Thyroid gland (tissue), 4 donors: ENCODE measurements at regions not wholly inside any gene's neighbourhood (a gene's known extent, or its start where the extent isn't known, plus 50 kb on each side); places are given as distances from the start of the nearest gene placed in this dataset.

ENCODE experiments used
- DNase-seq, 2 donors: peaks; one replicate each; pipeline ENCODE4 v3.0.0-alpha.2; 2019
- H3K27ac ChIP-seq, 3 donors: fragments of 200-600 bp; sonication (generic); 1 replicate in 2 of 3; 2 replicates in 1 of 3; pipeline ENCODE4 v1.5.1; 2016 to 2019; ENCODE audit warnings: mild to moderate bottlenecking in 1 of 3, moderate library complexity in 1 of 3
- H3K27me3 ChIP-seq: fragments of 200-600 bp; sonication (generic); one replicate; pipeline ENCODE4 v1.5.1; 2019
- H3K36me3 ChIP-seq, 2 donors: fragments of 200-600 bp; sonication (generic); one replicate each; pipeline ENCODE4 v1.5.1; 2016 to 2019
- H3K4me1 ChIP-seq, 2 donors: fragments of 200-600 bp; sonication (generic); one replicate each; pipeline ENCODE4 v1.5.1; 2017 to 2019
- H3K4me3 ChIP-seq, 3 donors: fragments of 200-600 bp; sonication (generic); replicated peaks in 1 of 3; 1 replicate in 2 of 3; 2 replicates in 1 of 3; pipeline ENCODE4 v1.5.1; 2016; ENCODE audit warnings: mild to moderate bottlenecking in 1 of 3
- H3K9me3 ChIP-seq: fragments of 200-600 bp; sonication (generic); one replicate; pipeline ENCODE4 v1.5.1; 2017
- CTCF ChIP-seq, 6 experiments: fragments of 200-600 bp in 3 of 6; fragments of 450-650 bp in 3 of 6; sonication (generic) in 3 of 6; IDR thresholded peaks; one replicate each; pipeline ENCODE4 v1.5.1; 2016 to 2019; ENCODE audit warnings: antibody characterized with exemption in 6 of 6, mild to moderate bottlenecking in 2 of 6, inconsistent platforms in 1 of 6, moderate library complexity in 1 of 6
- POLR2A ChIP-seq, 2 donors: fragments of 450-650 bp; IDR thresholded peaks; one replicate each; pipeline ENCODE4 v1.6.1; 2017; ENCODE audit warnings: antibody characterized with exemption in 2 of 2, mild to moderate bottlenecking in 2 of 2, moderate library complexity in 1 of 2
- WGBS, 2 donors: methylation state at CpG; one replicate each; pipeline ENCODE4 v1.1.5; 2017; 5-methylcytosine and 5-hydroxymethylcytosine counted together
- intact Hi-C: fragments of 100-400 bp; cut with DNase I; formaldehyde crosslinking; loops from one replicate; pipeline ENCODE4 v1.15.1; 2023

- Histone ChIP-seq H3K36me3 (no peaks in the 10 kb centered on the region), H3K27me3 (no peaks in the 10 kb centered on the region), H3K4me1 (peaks cover 8 to 17% of the 10 kb centered on the region in 2 donors), H3K9me3 (no peaks in the 10 kb centered on the region), H3K4me3 (no peak overlapping the region), H3K27ac (no peak overlapping the region)
- DNase-seq, result no peak
- intact Hi-C loops, result no loop called here
- no peak for TF ChIP-seq CTCF (IDR thresholded peaks at IDR 0.05)
- no peak for TF ChIP-seq POLR2A (IDR thresholded peaks at IDR 0.05)
- 83 to 90% methylated on average over 4 of the region's 4 CpGs for WGBS, 2 donors
Observed at GRCh38 chr9:87271696-87272477, 225.8 kb upstream of the DAPK1 start.

GRCh38 chr9:87275047-87275725, 222.5 kb upstream of the DAPK1 start:
- no peak overlapping the region for H3K4me3 ChIP-seq
- H3K27ac ChIP-seq, result no peak overlapping the region
- no peaks in the 10 kb centered on the region for H3K27me3 ChIP-seq
- no peaks in the 10 kb centered on the region for H3K9me3 ChIP-seq
- H3K36me3 ChIP-seq, result no peaks in the 10 kb centered on the region
- no peak for DNase-seq
- TF ChIP-seq POLR2A (IDR thresholded peaks at IDR 0.05), result no peak
- TF ChIP-seq CTCF (IDR thresholded peaks at IDR 0.05), result no peak
- intact Hi-C loops, result no loop called here
- H3K4me1 ChIP-seq, result peaks cover 17 to 32% of the 10 kb centered on the region in 2 donors
- 74 to 82% methylated on average over 9 of the region's 9 CpGs for WGBS, 2 donors

GRCh38 chr9:87276327-87276841, 221.3 kb upstream of the DAPK1 start:
- intact Hi-C loops, result no loop called here
- Histone ChIP-seq H3K36me3 (no peaks in the 10 kb centered on the region), H3K4me1 (peaks cover 19 to 25% of the 10 kb centered on the region in 2 donors), H3K27me3 (no peaks in the 10 kb centered on the region), H3K4me3 (no peak overlapping the region), H3K27ac (no peak overlapping the region), H3K9me3 (no peaks in the 10 kb centered on the region)
- TF ChIP-seq POLR2A (IDR thresholded peaks at IDR 0.05) (no peak), CTCF (IDR thresholded peaks at IDR 0.05) (no peak)
- DNase-seq, result no peak
- WGBS, 2 donors, result 87 to 91% methylated on average over 8 of the region's 8 CpGs

- H3K4me3 ChIP-seq, result no peak overlapping the region
- H3K27ac ChIP-seq, result no peak overlapping the region
- H3K36me3 ChIP-seq, result no peaks in the 10 kb centered on the region
- no peaks in the 10 kb centered on the region for H3K27me3 ChIP-seq
- intact Hi-C loops, result no loop called here
- DNase-seq, result no peak
- peaks cover 19 to 21% of the 10 kb centered on the region in 2 donors for H3K4me1 ChIP-seq
- no peaks in the 10 kb centered on the region for H3K9me3 ChIP-seq
- WGBS, 2 donors, result 77 to 83% methylated on average over 3 of the region's 3 CpGs
- TF ChIP-seq POLR2A (IDR thresholded peaks at IDR 0.05), result no peak
- no peak for TF ChIP-seq CTCF (IDR thresholded peaks at IDR 0.05)
Observed at GRCh38 chr9:87276851-87277261, 220.8 kb upstream of the DAPK1 start.

- H3K4me3 ChIP-seq, result no peak overlapping the region
- H3K36me3 ChIP-seq, result no peaks in the 10 kb centered on the region
- no peak for DNase-seq
- 84 to 91% methylated on average over 3 of the region's 3 CpGs for WGBS, 2 donors
- H3K27me3 ChIP-seq, result no peaks in the 10 kb centered on the region
- H3K4me1 ChIP-seq, result peaks cover 19 to 21% of the 10 kb centered on the region in 2 donors
- no peak for TF ChIP-seq CTCF (IDR thresholded peaks at IDR 0.05)
- no peak for TF ChIP-seq POLR2A (IDR thresholded peaks at IDR 0.05)
- no peaks in the 10 kb centered on the region for H3K9me3 ChIP-seq
- H3K27ac ChIP-seq, result no peak overlapping the region
- intact Hi-C loops, result no loop called here
Observed at GRCh38 chr9:87277346-87277745, 220.3 kb upstream of the DAPK1 start.
